Omental fat pad (tissue), 3 donors: ENCODE measurements at regions not wholly inside any gene's neighbourhood (a gene's known extent, or its start where the extent isn't known, plus 50 kb on each side); places are given as distances from the start of the nearest gene placed in this dataset.
"Not testable (repeated sequence)": the region's sequence is repeated elsewhere in the genome, so short reads cannot be mapped to it uniquely, and the experiment has no call there.

Source experiments
- ATAC-seq: fragments of 150-250 bp; one replicate; pipeline ENCODE4 v1.9.1; 2016; ENCODE audit warnings: mild to moderate bottlenecking, moderate library complexity; ENCODE audit not compliant: low FRiP score
- DNase-seq: peaks from one replicate; pipeline ENCODE4 v3.0.0-alpha.2; 2019; ENCODE audit warnings: low spot score
- CTCF ChIP-seq, 3 donors: fragments of 450-650 bp; IDR thresholded peaks; one replicate each; pipeline ENCODE4 v1.5.1; 2016 to 2017; ENCODE audit warnings: antibody characterized with exemption in 3 of 3, mild to moderate bottlenecking in 3 of 3, moderate library complexity in 2 of 3

- ATAC-seq: no peak
- no peak for TF ChIP-seq CTCF (IDR thresholded peaks at IDR 0.05)
- no peak for DNase-seq
Measured at GRCh38 chr1:228650141-228650540, 85.1 kb upstream of the RHOU start.

GRCh38 chr1:228650946-228651345 is 84.3 kb upstream of the RHOU start:
- ATAC-seq (no peak), DNase-seq (no peak)
- TF ChIP-seq CTCF (IDR thresholded peaks at IDR 0.05): no peak

GRCh38 chr1:228652116-228652515 is 83.2 kb upstream of the RHOU start:
- no peak for TF ChIP-seq CTCF (IDR thresholded peaks at IDR 0.05)
- no peak for ATAC-seq
- DNase-seq: no peak

GRCh38 chr1:228653057-228653456 is 82.2 kb upstream of the RHOU start:
- not testable (repeated sequence) for ATAC-seq, DNase-seq

GRCh38 chr1:228653748-228654147 is 81.5 kb upstream of the RHOU start:
- no peak for TF ChIP-seq CTCF (IDR thresholded peaks at IDR 0.05)
- ATAC-seq: no peak
- no peak for DNase-seq

GRCh38 chr1:228655796-228656394 is 79.4 kb upstream of the RHOU start:
- no peak for ATAC-seq
- no peak for DNase-seq
- no peak for TF ChIP-seq CTCF (IDR thresholded peaks at IDR 0.05)

- not testable (repeated sequence) for ATAC-seq, DNase-seq
Measured at GRCh38 chr1:228662007-228662689, 73.1 kb upstream of the RHOU start.

GRCh38 chr1:228664399-228664914 is 70.8 kb upstream of the RHOU start:
- ATAC-seq (peak; percentile 59), DNase-seq (peak; percentile 84)
- peak in 1 of 3 donors; percentile 49 for TF ChIP-seq CTCF (IDR thresholded peaks at IDR 0.05)
